ENCODE measurements at regions not wholly inside any gene's neighbourhood (a gene's known extent, or its start where the extent isn't known, plus 50 kb on each side); places are given as distances from the start of the nearest gene placed in this dataset.

DNA sequence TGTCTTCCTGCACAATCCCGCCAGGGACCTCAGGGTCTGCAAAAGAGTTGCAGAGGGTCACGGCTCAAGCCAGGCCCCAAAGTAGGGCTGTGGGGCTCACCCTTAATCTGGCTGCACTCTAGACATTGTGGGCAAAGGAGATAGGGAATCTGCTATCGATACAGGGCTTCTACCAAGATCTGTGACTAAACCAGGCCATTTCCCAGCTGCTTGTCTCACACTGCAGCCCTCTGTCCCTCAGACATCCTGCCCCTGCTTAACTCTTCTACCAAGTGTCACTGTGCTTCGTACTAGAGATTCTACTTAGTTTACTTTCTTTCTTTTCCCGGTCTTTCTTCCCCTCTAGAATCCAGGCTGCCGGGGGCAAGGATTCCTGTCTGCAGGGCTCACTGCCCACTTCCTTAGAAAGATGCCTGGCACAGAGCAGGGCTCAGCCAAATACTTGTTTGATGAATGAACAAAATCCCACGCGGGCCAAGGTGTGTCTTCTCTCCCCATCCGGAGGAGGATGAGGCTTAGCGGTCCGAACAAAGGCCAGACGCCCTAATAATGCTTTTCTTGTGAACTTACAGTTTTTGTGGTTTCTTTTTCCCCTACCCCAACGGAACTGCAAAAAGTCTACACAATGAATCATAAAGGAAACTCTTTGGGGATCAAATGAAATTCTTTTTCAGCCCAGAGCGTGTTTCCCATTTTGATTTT, 61.3 kb upstream of the ANO1 start:
- TF ChIP-seq, protein P1, sequence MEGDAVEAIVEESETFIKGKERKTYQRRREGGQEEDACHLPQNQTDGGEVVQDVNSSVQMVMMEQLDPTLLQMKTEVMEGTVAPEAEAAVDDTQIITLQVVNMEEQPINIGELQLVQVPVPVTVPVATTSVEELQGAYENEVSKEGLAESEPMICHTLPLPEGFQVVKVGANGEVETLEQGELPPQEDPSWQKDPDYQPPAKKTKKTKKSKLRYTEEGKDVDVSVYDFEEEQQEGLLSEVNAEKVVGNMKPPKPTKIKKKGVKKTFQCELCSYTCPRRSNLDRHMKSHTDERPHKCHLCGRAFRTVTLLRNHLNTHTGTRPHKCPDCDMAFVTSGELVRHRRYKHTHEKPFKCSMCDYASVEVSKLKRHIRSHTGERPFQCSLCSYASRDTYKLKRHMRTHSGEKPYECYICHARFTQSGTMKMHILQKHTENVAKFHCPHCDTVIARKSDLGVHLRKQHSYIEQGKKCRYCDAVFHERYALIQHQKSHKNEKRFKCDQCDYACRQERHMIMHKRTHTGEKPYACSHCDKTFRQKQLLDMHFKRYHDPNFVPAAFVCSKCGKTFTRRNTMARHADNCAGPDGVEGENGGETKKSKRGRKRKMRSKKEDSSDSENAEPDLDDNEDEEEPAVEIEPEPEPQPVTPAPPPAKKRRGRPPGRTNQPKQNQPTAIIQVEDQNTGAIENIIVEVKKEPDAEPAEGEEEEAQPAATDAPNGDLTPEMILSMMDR (conservative IDR thresholded peaks at IDR 0.05 in 1 of 2, IDR thresholded peaks at IDR 0.05 in 1 of 2; ENCODE audit: low read depth in 1 of 2, low read length in 2 of 2) = no peak
- no peak for TF ChIP-seq EZH2 (IDR thresholded peaks at IDR 0.05; ENCODE audit: low read length, missing control alignments)

All from fibroblast of lung (primary cell).